ENCODE measurements at regions not wholly inside any gene's neighbourhood (a gene's known extent, or its start where the extent isn't known, plus 50 kb on each side); places are given as distances from the start of the nearest gene placed in this dataset.

DNA sequence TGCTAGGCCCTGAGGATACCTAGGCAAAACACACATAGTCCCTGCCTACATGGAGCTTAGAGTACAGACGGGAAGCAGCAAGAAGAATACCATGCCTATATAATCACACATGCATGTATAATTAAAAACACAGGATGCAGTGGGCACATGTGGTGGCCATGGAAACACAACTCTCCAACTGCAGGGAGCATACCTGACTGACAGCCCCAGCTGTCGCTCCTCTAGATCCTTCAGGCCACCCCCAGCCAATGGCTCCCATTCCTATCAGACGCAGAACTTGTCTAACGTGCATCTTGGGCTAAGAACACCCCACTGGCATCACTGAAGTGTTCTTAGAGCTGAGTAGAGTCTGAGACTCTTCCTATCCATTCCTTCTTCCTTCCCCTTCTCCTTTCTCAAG lies 125.5 kb upstream of the FRMD4B start:
- TF ChIP-seq CTCF (IDR thresholded peaks at IDR 0.05) (no peak), EZH2phosphoT487 (IDR thresholded peaks at IDR 0.05) (no peak), EZH2 (IDR thresholded peaks at IDR 0.05) (no peak)

Data from neural progenitor cell (in vitro differentiated cells).